Putamen (tissue), 1 donor: ENCODE measurements at regions not wholly inside any gene's neighbourhood (a gene's known extent, or its start where the extent isn't known, plus 50 kb on each side); places are given as distances from the start of the nearest gene placed in this dataset.
"Not testable (repeated sequence)": the region's sequence is repeated elsewhere in the genome, so short reads cannot be mapped to it uniquely, and the experiment has no call there.

Experiments
- DNase-seq: peaks from one replicate; pipeline ENCODE4 v3.0.0-alpha.2; 2016; ENCODE audit warnings: low spot score

DNA sequence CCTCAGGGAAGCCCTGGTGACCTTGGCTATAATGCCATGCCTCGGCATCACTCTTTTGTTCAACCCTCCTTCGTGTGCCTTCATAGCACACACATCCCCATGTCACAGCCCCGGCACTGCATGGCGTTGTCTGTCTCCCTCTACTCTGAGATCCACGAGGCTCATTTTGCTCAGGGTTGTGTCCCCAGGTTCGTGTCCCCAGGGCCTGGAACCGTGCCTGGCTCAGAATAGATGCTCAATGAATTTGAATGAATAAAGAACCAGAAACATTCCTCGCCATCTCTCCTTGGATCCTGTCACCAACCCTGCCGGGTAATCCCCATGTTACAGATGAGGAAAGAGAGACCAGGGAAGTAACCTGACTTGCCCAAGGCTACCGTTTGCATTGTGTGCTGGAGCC, 177.3 kb downstream of the PTPRU start:
- no peak for DNase-seq

DNA sequence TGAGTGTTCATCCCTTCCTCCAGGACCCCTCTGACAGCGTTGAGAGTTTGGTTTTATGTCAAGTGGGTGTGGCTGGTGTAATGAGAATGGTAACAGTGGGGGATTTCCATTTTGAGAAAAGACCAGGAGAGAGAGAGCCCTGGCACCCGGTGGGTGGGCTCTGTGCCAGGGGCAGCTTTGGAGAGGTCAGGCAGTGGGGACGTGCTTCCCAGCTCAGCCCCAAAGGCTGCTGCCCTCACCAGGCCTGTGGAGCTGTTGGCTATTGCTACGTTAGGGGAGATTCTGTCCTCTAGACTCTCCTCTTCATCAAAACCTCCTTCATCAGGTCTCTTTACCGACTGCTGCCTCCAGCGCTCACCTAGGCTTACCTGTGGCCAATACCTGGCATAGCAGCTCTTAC, 176.3 kb downstream of the PTPRU start:
- DNase-seq = no peak

DNA sequence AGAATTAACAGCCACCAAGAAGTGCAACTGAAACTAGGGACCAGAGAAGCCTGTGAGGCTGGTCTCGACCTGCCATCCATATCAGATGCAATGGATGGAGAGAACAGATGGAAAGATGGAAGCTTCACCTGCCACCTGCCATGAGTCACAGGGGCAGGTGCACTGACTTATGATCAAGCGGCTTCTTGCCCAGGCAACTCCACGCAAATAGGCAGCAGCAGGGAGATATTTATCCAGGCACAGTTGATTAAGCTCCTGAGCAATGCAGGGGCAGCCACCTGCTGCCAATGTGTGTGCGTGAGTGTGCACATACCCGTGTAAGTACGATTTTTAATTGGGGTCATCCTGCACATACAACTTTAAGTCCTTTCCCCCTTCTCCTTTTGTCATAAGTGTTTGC, 174.2 kb downstream of the PTPRU start:
- no peak for DNase-seq

DNA sequence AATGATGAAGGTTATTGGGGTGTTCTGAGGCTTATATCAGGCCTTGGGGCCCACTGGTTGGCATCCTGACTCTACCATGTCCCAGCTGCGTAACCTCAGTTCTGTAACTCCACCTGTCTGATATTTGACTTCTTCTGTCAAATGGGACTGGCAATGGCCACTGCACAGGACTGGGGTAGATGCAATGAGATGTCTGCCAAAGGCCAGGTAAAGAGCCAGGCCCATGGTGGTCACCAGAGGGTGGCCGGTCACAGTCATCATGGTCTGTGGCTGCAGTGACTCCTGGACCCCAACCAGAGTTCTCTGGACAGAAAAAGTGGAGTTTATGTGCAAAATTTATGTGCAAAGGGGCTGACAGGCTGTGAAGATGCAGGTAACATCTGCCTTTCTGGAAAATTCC, 173.3 kb downstream of the PTPRU start:
- DNase-seq = no peak

DNA sequence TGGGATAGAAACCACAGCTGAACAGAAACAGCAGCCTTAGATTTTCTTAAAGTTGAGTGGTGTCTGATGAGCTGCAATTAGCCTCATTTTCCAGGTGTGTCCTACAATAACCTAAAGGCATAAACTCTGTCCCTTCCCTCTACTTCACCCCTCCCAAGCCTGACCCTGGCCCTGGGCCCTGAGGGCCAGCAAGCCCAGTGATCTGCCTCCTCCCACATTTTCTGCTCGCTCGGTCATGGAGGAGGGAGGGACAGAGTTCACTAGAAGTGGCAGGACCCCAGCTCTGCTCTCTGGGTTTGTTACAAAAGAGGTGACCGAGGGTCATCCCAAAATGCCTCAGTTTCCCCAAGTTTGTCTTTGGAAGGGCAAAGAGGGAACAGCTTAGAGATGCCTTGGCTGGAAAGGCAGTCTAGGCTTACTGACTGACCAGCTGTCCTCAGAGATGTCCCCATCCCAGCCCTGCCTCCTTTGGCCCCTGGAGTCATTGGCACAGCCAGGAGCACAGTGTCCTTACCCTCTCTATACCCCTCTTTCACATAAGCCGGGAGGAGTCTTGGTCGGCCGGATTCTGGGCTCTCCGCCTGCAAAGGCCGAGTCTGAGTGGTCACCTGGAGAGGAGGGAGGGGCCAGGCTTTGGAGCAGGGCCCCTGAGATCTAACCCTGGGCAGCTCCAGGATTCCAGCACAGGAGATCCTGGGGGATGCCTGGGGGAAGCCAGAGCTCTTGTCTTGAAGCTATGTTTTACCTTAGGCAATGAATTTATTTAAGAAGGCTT, 172.7 kb downstream of the PTPRU start:
- no peak for DNase-seq

DNA sequence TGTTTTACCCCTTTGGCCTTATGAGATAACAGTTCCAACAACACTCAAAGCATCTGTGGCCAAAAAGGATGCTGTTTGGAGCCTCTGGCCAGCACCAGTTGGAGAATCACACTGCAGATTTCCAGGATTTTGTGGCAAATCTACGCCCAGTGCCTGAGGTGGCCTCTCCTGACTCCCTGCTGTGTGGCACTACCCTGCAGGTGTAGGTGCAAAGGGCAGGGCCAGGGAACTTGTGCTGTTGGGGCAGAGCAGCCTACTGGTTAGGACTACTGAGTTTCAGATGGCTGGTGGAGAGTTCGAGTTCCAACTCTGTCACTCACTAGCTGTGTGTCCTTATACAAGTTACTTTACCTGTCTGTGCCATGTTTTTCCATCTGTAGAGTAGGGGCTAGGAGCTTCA, 170.5 kb downstream of the PTPRU start:
- DNase-seq = no peak

DNA sequence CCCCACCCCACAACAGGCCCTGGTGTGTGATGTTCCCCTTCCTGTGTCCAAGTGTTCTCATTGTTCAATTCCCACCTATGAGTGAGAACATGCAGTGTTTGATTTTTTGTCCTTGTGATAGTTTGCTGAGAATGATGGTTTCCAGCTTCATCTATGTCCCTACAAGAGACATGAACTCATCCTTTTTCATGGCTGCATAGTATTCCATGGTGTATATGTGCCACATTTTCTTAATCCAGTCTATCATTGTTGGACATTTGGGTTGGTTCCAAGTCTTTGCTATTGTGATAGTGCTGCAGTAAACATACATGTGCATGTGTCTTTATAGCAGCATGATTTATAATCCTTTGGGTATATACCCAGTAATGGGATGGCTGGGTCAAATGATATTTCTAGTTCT, 163.9 kb downstream of the PTPRU start:
- not testable (repeated sequence) for DNase-seq

DNA sequence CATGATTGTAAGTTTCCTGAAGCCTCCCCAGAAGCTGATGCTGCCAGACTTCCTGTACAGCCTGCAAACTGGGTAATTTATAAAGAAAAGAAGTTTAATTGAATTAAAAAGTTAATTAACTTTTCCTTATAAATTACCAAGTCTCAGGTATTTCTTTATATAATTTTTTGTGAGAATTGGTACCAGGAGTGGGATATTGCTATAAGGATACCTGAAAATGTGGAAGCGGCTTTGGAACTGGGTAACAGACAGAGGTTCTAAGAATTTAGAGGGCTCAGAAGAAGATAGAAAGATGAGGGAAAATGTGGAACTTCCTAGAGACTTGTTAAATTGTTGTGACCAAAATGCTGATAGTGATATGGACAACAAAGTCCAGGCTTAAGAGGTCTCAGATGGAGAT, 163.1 kb downstream of the PTPRU start:
- DNase-seq = no peak

DNA sequence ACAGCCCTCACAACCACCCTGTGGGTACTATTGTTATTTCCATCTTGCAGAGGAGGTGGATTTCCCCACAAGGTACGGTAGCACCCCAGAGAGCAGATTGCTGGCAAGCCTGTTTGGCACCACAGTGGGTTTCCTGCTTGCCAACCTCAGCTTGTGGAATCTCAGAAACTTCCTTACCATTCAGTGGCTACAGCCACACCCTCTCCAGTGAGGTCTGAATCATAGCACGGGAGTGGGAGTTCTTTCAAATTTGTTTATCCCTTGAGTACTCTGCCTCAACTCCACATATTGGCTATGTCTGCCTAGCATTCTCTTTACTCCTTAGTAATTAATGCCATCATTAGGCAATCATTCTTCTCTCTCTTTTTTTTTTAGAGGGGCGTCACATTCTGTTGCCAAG, 162.1 kb downstream of the PTPRU start:
- no peak for DNase-seq

DNA sequence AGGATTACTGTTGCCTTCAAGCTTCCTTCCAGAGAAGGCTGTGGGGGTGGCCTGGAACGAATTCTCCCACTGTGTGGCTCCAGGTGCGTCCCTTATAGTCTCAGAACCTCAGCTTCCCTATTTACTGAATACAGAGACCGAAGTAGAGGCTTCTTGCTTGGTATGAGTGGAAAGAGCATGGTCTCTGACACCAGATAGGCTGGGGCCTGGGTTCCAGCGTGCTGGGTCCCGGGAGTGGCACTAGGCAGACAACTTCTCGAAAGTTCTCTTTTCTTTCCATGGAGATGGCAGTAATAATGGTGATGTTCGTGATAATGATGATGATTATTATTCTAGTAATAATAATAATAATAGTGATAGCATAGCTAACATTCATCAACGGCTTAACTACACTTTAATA, 161.7 kb downstream of the PTPRU start:
- DNase-seq = no peak

DNA sequence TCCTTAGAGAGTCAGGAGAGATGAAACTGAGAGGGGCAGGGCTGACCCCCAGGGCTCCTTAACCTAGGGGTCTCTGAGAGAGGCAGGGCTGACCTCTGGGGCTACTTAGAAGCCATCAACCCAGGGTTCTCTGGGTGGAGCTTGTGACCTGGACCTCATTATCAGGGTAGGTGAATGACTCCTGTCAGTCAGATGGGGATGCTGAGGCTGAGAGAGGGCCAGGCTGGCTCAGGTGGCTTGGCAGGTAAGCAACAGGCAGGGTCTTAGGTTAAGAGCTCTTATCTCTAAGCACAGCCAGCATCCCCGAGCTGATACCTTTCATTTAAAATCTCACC, 160.9 kb downstream of the PTPRU start:
- no peak for DNase-seq

DNA sequence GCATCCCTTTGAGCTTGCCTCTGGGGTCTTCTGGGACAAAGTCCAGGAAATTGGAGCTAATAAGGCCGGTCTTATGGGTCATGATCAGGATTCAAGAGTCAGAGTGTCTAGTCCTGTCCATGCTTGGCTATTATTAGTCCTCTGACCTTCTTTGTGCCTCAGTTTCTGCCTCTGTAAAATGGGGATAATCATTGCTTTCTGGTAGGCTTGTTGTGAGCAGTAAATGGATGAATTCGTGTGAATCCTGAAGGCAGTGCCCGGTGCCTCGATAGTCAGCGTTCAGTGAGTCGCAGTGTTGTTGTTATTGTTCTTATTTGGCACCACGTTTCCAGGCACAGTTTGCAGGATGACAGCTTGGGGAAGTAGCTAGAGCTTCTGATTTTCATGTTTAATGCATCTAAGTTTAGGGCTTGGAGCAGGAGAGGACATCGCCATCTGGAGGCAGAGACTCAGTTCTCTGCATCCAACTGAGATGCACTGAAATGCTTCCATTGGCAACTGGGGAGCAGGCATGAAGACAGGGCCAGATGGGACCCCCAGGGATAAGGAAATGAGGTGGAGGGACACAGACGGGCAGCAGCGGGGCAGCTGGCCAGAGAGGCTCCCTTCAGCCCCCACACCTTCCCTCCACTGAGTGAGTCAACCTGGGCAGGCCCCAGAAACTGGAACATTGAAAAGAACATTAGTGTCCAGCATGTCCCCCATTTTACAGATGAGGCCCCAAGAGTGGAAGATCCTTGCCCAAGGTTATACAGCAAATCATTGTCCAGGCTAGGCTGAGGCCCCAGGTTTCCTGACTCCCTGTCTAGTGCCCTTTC, 160.3 kb downstream of the PTPRU start:
- DNase-seq = no peak

DNA sequence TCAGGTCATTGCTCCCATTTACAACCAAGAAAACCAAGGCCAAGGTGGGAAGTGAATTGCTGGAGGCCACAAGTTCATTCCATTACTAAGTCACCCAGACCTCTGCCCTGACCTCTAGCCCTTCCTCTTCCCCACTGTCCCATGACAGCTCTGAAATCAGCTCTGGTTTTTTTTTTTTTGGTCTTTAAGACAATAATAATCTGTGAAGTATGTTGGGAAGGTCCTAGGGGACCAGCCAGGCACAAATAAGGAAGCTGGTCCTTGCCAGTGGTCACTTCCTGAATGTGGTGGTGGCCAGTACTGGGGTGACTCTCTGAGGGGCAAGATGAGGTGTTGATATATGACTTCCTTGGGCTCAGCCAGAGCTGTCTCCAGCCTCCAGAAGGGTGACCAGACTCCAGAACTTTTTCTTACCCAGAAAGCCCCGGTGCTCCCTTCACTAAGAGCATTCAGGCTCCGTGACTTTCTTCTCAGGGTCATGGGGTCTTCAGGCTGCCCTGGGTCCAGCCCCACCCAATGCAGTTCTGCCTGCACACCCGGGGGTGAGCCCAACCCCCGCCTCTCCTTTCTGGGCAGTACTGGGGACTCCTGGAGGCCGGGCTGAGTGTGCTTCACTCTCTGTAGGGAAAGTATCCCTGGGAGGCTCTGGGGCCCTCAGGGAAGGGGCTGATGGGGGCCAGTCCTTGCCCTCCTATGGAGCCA, 159.6 kb downstream of the PTPRU start:
- DNase-seq = no peak

DNA sequence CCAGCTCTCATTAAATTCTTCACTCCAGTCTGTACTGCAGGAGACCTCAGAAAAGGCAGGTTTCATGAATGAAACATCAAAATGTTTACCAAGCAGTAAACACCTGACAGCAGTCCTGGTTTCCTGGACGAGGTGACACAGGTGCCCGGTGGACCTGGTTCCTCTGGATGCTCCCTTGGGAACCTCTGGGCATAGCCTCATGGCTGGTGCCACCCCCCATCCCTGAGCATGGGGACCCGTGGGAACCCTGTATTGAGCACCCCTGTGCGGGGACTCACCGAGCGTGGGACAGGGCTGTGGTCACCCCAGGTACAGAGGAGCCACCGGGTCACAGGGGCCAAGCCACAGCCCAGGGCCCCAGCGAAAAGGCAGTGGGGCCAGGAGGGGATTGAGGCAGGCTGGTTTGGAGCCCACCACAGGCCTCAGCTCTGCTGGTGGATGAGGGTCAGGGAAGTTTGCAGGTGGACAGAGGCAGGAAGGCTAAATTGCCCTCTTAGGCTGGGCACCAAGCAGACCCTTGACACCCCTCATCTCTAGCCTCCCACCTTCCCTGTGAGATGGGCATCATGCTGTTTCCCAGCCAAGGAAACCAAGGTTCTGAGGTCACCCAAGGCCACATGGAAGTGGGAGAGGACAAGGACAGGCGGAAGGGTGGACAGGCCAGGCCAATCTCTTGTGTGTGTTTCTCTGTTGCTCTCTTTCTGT, 158.4 kb downstream of the PTPRU start:
- no peak for DNase-seq

DNA sequence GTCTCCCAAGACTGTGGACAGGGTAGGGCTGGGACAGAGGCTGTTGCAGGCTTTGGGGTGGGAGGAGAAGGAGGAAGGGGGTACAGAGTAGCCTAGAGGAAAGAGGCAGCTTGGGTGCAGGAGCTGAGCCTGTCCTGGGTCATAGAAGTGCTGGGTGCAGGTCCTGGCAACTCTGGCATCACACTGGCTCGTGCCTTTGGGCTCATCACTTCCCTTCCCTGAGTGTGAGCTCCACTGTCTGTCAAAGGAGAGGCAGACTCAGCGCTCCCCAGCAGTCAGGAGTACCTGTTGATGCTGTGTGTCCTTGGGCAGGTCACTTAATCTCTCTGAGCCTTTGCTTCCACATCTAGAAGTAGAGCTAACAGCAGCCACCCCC, 157.1 kb downstream of the PTPRU start:
- DNase-seq = no peak

DNA sequence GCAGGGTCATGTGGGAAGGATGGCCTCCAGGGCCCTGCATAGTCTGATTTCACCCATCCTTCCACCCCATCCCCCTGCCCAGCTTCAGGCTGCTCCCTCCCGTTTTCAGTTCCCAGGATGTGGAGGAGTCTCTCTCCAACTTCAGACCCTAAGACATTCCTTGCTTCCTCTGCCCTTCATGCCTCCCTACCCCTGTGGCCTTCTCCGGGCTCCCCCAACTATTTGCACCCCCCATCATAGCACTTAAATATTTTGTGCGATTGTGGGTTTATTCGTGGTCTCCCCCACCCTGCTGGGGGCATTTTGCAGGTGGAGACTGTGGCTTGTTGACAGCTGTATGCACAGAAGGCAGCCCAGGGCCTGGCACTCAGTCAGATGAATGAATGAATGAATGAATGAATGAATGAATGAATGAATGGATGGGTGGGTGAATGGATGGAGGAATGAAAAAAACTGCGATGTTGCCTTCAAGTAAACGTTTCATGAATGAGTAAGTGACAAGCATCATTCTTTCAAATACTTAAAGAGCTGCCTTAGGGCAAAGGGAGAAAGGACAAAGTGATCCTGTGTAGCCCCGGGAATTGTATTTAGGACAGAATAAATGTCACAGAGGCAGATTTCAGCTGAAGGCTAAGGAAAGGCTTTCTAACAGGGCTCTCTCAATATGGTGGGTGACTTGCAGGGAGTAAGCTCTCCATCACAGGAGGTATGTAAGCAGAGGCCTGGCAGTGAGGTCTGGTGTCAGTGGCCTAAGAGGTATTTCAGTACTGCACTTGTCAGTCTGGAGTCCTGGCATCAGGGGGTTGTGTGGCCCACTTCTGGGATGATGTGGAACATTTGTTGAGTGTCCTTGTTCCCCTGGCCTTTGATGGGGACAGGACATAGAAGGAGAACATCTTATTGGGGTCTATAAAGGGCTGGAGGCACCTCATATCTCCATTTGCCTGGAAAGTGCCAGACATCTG, 156.4 kb downstream of the PTPRU start:
- no peak for DNase-seq

DNA sequence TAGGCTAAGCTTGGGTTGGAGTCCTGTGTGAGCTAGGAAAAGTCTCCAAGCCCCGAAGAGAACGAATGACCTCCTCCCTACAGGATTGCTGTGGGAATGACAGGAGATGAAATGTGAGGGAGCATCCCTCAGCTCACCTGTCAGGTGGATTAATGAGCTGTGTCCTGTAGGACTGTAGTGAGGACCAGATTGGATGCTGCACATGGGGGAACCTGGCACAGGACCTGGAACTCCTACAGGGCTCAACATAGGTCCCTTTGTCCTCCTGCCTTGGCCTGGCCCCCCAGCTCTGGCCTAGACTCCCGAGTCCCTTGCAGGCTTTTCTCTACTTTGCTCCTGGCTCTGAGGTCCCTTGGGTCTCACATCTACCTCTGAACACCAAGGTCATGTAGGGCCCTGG, 155.7 kb downstream of the PTPRU start:
- no peak for DNase-seq

DNA sequence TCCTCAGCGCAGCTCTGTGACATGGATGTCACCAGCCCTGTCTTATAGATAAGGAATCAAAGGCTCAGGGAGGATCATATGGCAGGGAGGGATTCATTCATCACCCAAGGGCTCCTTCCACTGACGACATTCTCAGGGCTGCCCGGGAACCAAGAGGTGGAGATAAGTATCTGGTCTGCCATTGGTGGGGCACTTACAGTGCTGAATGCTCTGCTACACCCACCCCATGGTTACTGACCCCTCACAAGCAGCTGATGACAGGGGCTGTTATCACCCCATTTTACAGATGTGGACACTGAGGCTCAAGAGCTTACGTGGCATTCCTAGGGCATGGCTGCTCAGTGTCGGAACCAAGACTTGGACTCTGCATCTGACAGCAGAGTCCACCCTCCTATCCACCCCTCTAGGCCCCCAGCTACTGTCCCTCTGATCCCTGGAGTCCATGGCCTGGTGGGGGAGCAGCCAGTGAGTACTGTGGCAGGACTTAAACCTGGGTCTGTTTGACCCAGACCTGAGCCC, 155.1 kb downstream of the PTPRU start:
- no peak for DNase-seq

DNA sequence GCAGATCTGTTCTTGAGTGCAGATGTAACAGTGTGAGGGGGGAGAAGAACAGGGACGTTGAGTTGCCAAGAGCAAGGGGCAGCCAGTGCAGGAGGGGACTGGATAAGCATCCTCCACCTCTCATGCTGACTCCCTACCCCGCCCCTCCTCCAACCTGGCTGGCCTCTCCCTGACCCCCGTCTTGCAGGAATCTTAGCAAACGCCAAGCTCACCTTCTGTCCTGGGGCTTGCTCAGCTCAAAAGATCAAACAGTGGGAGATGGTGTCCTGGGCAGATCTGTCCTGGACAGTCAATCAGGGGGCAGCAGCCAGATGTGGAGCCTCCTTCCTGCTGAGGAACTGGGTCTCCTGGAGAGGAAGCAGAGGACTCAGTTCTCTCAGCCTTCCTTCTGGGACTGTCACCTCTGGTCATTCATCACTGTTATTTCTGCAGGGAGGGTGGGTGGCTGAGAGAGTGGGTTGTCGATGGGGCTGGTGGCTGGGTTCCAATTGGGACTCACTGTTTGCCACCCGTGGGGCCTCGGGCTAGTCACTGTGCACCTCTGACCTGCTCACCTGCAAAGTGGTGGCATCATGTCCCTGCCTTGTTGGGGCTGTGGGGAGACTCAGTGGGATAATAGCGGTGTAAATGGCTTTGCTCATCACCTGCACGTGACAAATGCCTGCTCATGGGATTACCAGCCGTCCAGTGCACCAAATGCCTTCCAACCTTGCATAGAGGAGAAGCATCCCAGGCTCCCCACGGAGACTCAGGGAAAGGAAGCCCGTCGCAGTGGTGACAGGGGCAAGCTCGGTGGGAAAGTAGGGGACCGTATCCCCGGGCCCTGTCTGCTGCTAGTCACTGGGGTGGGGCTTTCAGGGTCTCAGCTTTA, 154.4 kb downstream of the PTPRU start:
- DNase-seq = no peak

DNA sequence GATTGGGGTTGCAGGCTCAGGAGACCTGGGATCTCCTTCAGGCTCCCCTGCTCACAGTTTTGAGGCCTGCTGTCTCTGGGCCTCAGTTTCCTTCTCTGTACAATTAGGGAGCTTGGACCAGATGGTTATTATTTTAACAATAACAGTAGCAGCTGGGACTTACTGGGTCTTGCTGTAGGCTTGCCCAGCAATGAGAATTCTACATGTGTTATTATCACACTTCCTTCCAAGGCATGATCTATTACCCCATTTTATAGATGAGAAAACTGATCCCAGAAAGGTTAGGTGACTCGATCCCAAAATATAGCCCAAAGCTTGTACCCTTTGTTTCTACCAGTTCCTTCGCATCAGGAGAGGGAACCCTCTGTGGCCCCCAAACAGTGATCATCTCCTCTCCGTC, 153.8 kb downstream of the PTPRU start:
- no peak for DNase-seq
